K562 (cell line): ENCODE measurements at regions not wholly inside any gene's neighbourhood (a gene's known extent, or its start where the extent isn't known, plus 50 kb on each side); places are given as distances from the start of the nearest gene placed in this dataset.

ENCODE experiments used
- ATAC-seq: fragments of 200-7000 bp; cut with Tn5 transposase; 3 replicates; pipeline ENCODE4 v1.9.1; 2020; ENCODE audit warnings: moderate library complexity
- BruUV-seq: library from RNA; stranded (reverse); fragments of 400-500 nt; replicated peaks from 2 replicates; lab custom pipeline; 2021; lab: Mats Ljungman, UMichigan
- CTCF ChIA-PET: fragments of 300-600 bp; formaldehyde crosslinking; extraction: SDS; loops from one replicate; lab custom pipeline; 2021; ENCODE audit warnings: low intra/inter-chr PET ratio; lab: Yijun Ruan, JAX
- POLR2A ChIA-PET: fragments of 300-600, 350-650 bp; sonication (Branson Sonifier 250); formaldehyde crosslinking; extraction: SDS; loops from one replicate; lab custom pipeline; 2021; ENCODE audit warnings: antibody characterized with exemption, inconsistent platforms; lab: Yijun Ruan, JAX
- DNase-seq, 4 experiments: peaks; one replicate each; pipeline versions ENCODE4 v3.0.0 to v3.0.0-alpha.2; 2011 to 2018; ENCODE audit warnings: low spot score in 3 of 4, mixed read lengths in 3 of 4; ENCODE audit errors: extremely low read depth in 1 of 4
- FAIRE-seq: peaks from 2 replicates; lab custom pipeline; 2011; peaks lifted over from hg19 to GRCh38; lab: Jason Lieb, UNC
- H2AFZ ChIP-seq: 2 replicates; pipeline ENCODE4 v1.6.0; 2011; ENCODE audit warnings: low read depth, low read length, control low read depth, inconsistent platforms
- H3K27ac ChIP-seq: fragments of 200-600 bp; 3 replicates; pipeline ENCODE4 v1.8.0; 2011; ENCODE audit warnings: low read depth, mild to moderate bottlenecking, control low read depth, inconsistent platforms, low read length, moderate library complexity, mixed read lengths; ENCODE audit errors: extremely low read depth
- H3K27me3 ChIP-seq, 2 experiments: fragments of 300-600 bp in 1 of 2; 2 replicates in 1 of 2; 3 replicates in 1 of 2; pipeline versions ENCODE4 v1.6.0 to v1.8.0; 2011; ENCODE audit warnings: inconsistent platforms in 2 of 2, low read length in 2 of 2, mild to moderate bottlenecking in 1 of 2, mixed read lengths in 1 of 2, moderate library complexity in 1 of 2; ENCODE audit not compliant: control insufficient read depth in 2 of 2, insufficient read depth in 2 of 2
- H3K36me3 ChIP-seq: fragments of 300-600 bp; 3 replicates; pipeline ENCODE4 v1.8.0; 2011; ENCODE audit warnings: mild to moderate bottlenecking, low read length, inconsistent platforms; ENCODE audit not compliant: control insufficient read depth, insufficient read depth
- H3K4me1 ChIP-seq, 2 experiments: fragments of 200-600 bp in 1 of 2; replicated peaks in 1 of 2; 2 replicates in 1 of 2; 3 replicates in 1 of 2; pipeline versions ENCODE4 v1.5.1 to v1.8.0; 2011; ENCODE audit warnings: inconsistent platforms in 2 of 2, low read length in 2 of 2, mild to moderate bottlenecking in 1 of 2, mixed read lengths in 1 of 2, moderate library complexity in 1 of 2; ENCODE audit not compliant: control insufficient read depth in 2 of 2, insufficient read depth in 2 of 2
- H3K4me2 ChIP-seq: 2 replicates; pipeline ENCODE4 v1.6.1; 2011; ENCODE audit warnings: low read length, control low read depth, inconsistent platforms, mixed read lengths; ENCODE audit not compliant: insufficient read depth
- H3K4me3 ChIP-seq: fragments of 200-600 bp; sonication (generic), shearing (Covaris generic); 2 replicates; pipeline ENCODE4 v1.5.1; 2016; ENCODE audit warnings: control low read depth, inconsistent platforms
- H3K79me2 ChIP-seq: fragments of 200-600 bp; 3 replicates; pipeline ENCODE4 v1.8.0; 2011; ENCODE audit warnings: low read length, inconsistent platforms; ENCODE audit not compliant: control insufficient read depth, insufficient read depth
- H3K9ac ChIP-seq, 2 experiments: 2 replicates each; pipeline versions ENCODE4 v1.6.0 to v1.6.1; 2011; ENCODE audit warnings: low read depth in 2 of 2, low read length in 2 of 2, control low read depth in 1 of 2, inconsistent platforms in 1 of 2, mild to moderate bottlenecking in 1 of 2, mixed read lengths in 1 of 2; ENCODE audit not compliant: insufficient read depth in 1 of 2
- H3K9me1 ChIP-seq: one replicate; pipeline ENCODE4 v1.6.0; 2011; ENCODE audit warnings: inconsistent platforms, mild to moderate bottlenecking, low read length, moderate library complexity; ENCODE audit not compliant: control insufficient read depth, insufficient read depth
- H3K9me3 ChIP-seq: replicated peaks from 2 replicates; pipeline ENCODE4 v1.5.1; 2011; ENCODE audit warnings: low read depth, low read length, inconsistent platforms; ENCODE audit not compliant: control insufficient read depth, insufficient read depth
- H4K20me1 ChIP-seq: replicated peaks from 2 replicates; pipeline ENCODE4 v1.6.1; 2011; ENCODE audit warnings: low read length, inconsistent platforms, mixed read lengths; ENCODE audit not compliant: control insufficient read depth, insufficient read depth
- ADNP ChIP-seq: fragments of 200-800 bp; sonication (Bioruptor generic); IDR thresholded peaks from 2 replicates; pipeline ENCODE4 v1.6.1; 2016; ENCODE audit warnings: missing genetic modification characterization, missing compliant biosample characterization
- BRCA1 ChIP-seq, 2 experiments: fragments of 450-650 bp in 1 of 2; sonication (generic) in 1 of 2; formaldehyde crosslinking in 1 of 2; IDR thresholded peaks; 2 replicates each; pipeline versions ENCODE4 v1.5.0 to v1.6.1; 2017 to 2020; ENCODE audit warnings: mild to moderate bottlenecking in 1 of 2, missing genetic modification reagents in 1 of 2
- C11orf30 ChIP-seq: fragments of 450-650 bp; IDR thresholded peaks from 2 replicates; pipeline ENCODE4 v1.6.1; 2016; ENCODE audit warnings: low read depth, mild to moderate bottlenecking
- CBX8 ChIP-seq: fragments of 200-600 bp; sonication (generic); IDR thresholded peaks from 2 replicates; pipeline ENCODE4 v1.6.1; 2012; ENCODE audit warnings: borderline replicate concordance, mixed run types, low read depth, mild to moderate bottlenecking, moderate library complexity, mixed read lengths, low read length, control low read depth, inconsistent platforms; ENCODE audit not compliant: poor library complexity, severe bottlenecking; ENCODE audit errors: extremely low read depth
- CREB1 ChIP-seq, 2 experiments: sonication (generic) in 1 of 2; formaldehyde crosslinking in 1 of 2; IDR thresholded peaks; 2 replicates each; pipeline versions ENCODE4 v1.6.1 to v1.8.0; 2012 to 2022; ENCODE audit warnings: inconsistent platforms in 1 of 2, mild to moderate bottlenecking in 1 of 2, missing genetic modification reagents in 1 of 2, moderate library complexity in 1 of 2
- GABPB2 ChIP-seq: fragments of 250-450 bp; sonication (Bioruptor Pico); conservative IDR thresholded peaks from 2 replicates; pipeline ENCODE4 v1.5.1; 2021; ENCODE audit warnings: mild to moderate bottlenecking
- GATAD2B ChIP-seq: fragments of 450-650 bp; IDR thresholded peaks from 2 replicates; pipeline ENCODE4 v1.6.1; 2017; ENCODE audit warnings: mild to moderate bottlenecking, borderline replicate concordance
- HLTF ChIP-seq: fragments of 450-650 bp; IDR thresholded peaks from 2 replicates; pipeline ENCODE4 v1.6.1; 2016
- L3MBTL2 ChIP-seq: fragments of 450-650 bp; IDR thresholded peaks from 2 replicates; pipeline ENCODE4 v1.6.1; 2016; ENCODE audit warnings: mild to moderate bottlenecking, moderate library complexity
- MAFG ChIP-seq: fragments of 450-650 bp; conservative IDR thresholded peaks from 2 replicates; pipeline ENCODE4 v1.6.1; 2016; ENCODE audit warnings: missing genetic modification characterization, missing compliant biosample characterization
- TBP ChIP-seq: optimal IDR thresholded peaks from 2 replicates; pipeline ENCODE3; 2011; ENCODE audit warnings: low read depth, low read length, improper control_type of control experiment
- TCF7 ChIP-seq: sonication (generic); IDR thresholded peaks from 2 replicates; pipeline ENCODE4 v1.6.1; 2016; ENCODE audit warnings: antibody characterized with exemption, borderline replicate concordance
- TCF7L2 ChIP-seq: fragments of 150-350 bp; IDR thresholded peaks from 2 replicates; pipeline ENCODE4 v1.6.1; 2016; ENCODE audit warnings: low read depth, mild to moderate bottlenecking, low read length, moderate library complexity
- ZC3H8 ChIP-seq: fragments of 450-650 bp; IDR thresholded peaks from 2 replicates; pipeline ENCODE4 v1.6.1; 2017
- ZNF184 ChIP-seq: sonication (generic); formaldehyde crosslinking; IDR thresholded peaks from 2 replicates; pipeline ENCODE4 v1.5.0; 2020; ENCODE audit warnings: missing genetic modification reagents
- ZNF316 ChIP-seq: fragments of 450-650 bp; IDR thresholded peaks from 2 replicates; pipeline ENCODE4 v1.6.1; 2016
- ZNF436 ChIP-seq: fragments of 250-450, 450-650 bp; sonication (Bioruptor Pico); formaldehyde crosslinking; IDR thresholded peaks from 2 replicates; pipeline ENCODE4 v1.7.0; 2020; ENCODE audit warnings: mild to moderate bottlenecking
- WGBS: fragments of 100-300 bp; shearing (Covaris generic); methylation state at CpG from one replicate; pipeline ENCODE4 v1.1.6; 2016; ENCODE audit warnings: low coverage, mixed read lengths; ENCODE audit not compliant: insufficient coverage; ENCODE audit errors: missing lambda C conversion rate; 5-methylcytosine and 5-hydroxymethylcytosine counted together
- in situ Hi-C: fragments of 300-500 bp; cut with MboI; formaldehyde crosslinking; loops from 4 replicates; pipeline ENCODE4 v1.15.0; 2018; ENCODE audit warnings: inconsistent platforms, mixed read lengths
- intact Hi-C: fragments of 100-400 bp; cut with micrococcal nuclease; formaldehyde crosslinking; loops from 2 replicates; pipeline ENCODE4 v1.14.2; 2022

DNA sequence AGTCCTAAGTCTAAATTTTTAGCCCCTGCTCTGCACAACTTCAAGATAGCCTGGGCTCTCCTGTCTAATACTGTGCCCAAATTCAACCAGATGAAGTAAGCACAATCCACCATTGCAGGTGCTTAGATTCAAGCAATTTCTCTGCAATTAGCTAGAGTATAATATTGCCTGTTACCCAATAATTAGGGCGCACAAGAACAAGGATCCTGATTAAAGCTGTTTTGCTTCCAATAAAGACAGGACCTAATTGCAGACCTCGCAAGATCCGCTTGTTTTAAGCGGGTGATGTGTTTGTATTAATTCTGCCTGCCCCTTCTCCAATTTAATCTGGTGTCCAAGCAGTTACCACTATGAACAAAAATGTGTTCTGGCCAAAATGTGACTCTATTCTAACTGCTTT is 1268.9 kb upstream of the TMEM132C start:
- H3K9me1 ChIP-seq = no peaks in the 10 kb centered on the region
- BruUV-seq = no TSS peak
- no peaks in the 10 kb centered on the region for H3K36me3 ChIP-seq
- in situ Hi-C loops (no loop called here), intact Hi-C loops (loop anchor here (5.0 kb wide), 1 partner anchor 159 kb away; no protein-coding TSS in a partner anchor)
- WGBS = 43% methylated on average over 4 of the region's 4 CpGs
- ChIA-PET CTCF (no interaction called here), POLR2A (interaction anchor here (0.6 to 1.6 kb wide), 2 partner anchors 37 to 1444 kb away, joined by 3 to 4 read pairs; no protein-coding TSS in a partner anchor)
- H3K79me2 ChIP-seq = no peaks in the 10 kb centered on the region
- H3K9ac ChIP-seq = no peak overlapping the region
- no peaks in the 10 kb centered on the region for H4K20me1 ChIP-seq
- H3K27me3 ChIP-seq = no peaks in the 10 kb centered on the region
- H3K4me3 ChIP-seq = no peak overlapping the region
- no peak overlapping the region for H3K4me2 ChIP-seq
- H3K27ac ChIP-seq = peak overlapping the region; percentile 56; the same call in 2 of the 3 replicates
- peaks cover 0 to 12% of the 10 kb centered on the region in 2 experiments; a peak in 2 of 5 replicates for H3K4me1 ChIP-seq
- H3K9me3 ChIP-seq = peaks cover 8% of the 10 kb centered on the region
- FAIRE-seq = no peak
- no peak for DNase-seq
- ATAC-seq = no peak
- TF ChIP-seq ADNP (tag) (no peak), CREB1 (IDR thresholded peaks at IDR 0.05) (no peak), CREB1 (CRISPR knock-in tag; IDR thresholded peaks at IDR 0.05) (no peak)
- TF ChIP-seq, all 486 proteins: peak for 0
- H2AFZ ChIP-seq = no peak overlapping the region

DNA sequence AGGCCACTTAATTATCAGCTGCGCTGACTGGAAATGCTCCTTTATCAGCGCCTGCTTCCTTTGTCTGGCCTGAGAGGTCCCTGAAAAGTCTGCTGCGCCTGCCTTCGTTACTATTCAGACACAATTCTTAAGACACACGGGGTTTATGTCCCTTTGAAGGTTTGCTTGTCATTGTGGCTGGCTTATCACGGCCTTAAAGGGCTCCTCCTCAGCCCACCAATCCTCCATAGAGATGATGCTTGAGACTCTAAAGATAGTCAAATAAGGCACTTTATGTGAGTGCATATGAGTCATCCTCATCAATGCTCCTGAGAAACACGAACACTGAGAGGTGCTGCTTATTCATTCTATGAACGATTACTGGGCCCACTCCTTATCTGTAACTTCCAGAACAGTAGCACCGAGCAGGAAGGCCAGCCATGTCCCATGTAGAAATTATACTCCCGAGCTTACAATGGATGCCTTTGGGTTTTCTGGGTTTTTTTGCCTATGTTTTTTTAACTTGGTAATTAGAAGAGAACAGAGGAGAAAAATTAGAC is 1268.2 kb upstream of the TMEM132C start:
- H3K9ac ChIP-seq = no peak overlapping the region
- ChIA-PET CTCF (no interaction called here), POLR2A (interaction anchor here (0.7 to 1.1 kb wide), 3 partner anchors 8 to 11 kb away, joined by 3 read pairs; no protein-coding TSS in a partner anchor)
- H4K20me1 ChIP-seq = no peaks in the 10 kb centered on the region
- peak; percentile 83 to 95 (median 88) for DNase-seq
- under 1% methylated on average over 10 of the region's 10 CpGs for WGBS
- H3K4me1 ChIP-seq = peaks cover 0 to 12% of the 10 kb centered on the region in 2 experiments; a peak in 2 of 5 replicates
- intact Hi-C loops (loop anchor here (5.0 kb wide), 1 partner anchor 158 kb away; no protein-coding TSS in a partner anchor), in situ Hi-C loops (no loop called here)
- H3K79me2 ChIP-seq = no peaks in the 10 kb centered on the region
- no peaks in the 10 kb centered on the region for H3K27me3 ChIP-seq
- peak; percentile 100 for ATAC-seq
- peaks cover 8% of the 10 kb centered on the region for H3K9me3 ChIP-seq
- no peaks in the 10 kb centered on the region for H3K9me1 ChIP-seq
- peak; percentile 99 for FAIRE-seq
- no peaks in the 10 kb centered on the region for H3K36me3 ChIP-seq
- peak overlapping the region; percentile 56; the same call in 2 of the 3 replicates for H3K27ac ChIP-seq
- H3K4me2 ChIP-seq = no peak overlapping the region
- BruUV-seq = no TSS peak
- H2AFZ ChIP-seq = no peak overlapping the region
- no peak overlapping the region for H3K4me3 ChIP-seq
- TF ChIP-seq BRCA1 (IDR thresholded peaks at IDR 0.05) (no peak), BRCA1 (CRISPR knock-in tag; IDR thresholded peaks at IDR 0.05) (no peak), CBX8 (no peak), HLTF (no peak; the same call in 1 of the 2 replicates), TBP (peak; percentile 17), L3MBTL2 (peak; percentile 92), MAFG (tag) (peak; percentile 96), ZNF436 (CRISPR knock-in tag) (no peak), C11orf30 (peak; percentile 87), TCF7L2 (peak; percentile 48; the same call in 1 of the 2 replicates), ZNF184 (no peak), GABPB2 (no peak), ZNF316 (peak; percentile 90), ZC3H8 (no peak), TCF7 (peak; percentile 94), GATAD2B (peak; percentile 86)
